ENCODE measurements at regions not wholly inside any gene's neighbourhood (a gene's known extent, or its start where the extent isn't known, plus 50 kb on each side); places are given as distances from the start of the nearest gene placed in this dataset.

- TF ChIP-seq CTCF (IDR thresholded peaks at IDR 0.05; ENCODE audit: poor library complexity, severe bottlenecking), result no peak
- no peak for TF ChIP-seq POLR2AphosphoS5 (IDR thresholded peaks at IDR 0.05)
- TF ChIP-seq RAD21 (conservative IDR thresholded peaks at IDR 0.05), result no peak
- no peak for TF ChIP-seq EZH2 (IDR thresholded peaks at IDR 0.05; ENCODE audit: borderline replicate concordance, insufficient read depth, low read length, poor library complexity, severe bottlenecking)
- TF ChIP-seq TAF1 (IDR thresholded peaks at IDR 0.05; ENCODE audit: low read depth), result no peak
- no peak for TF ChIP-seq REST (IDR thresholded peaks at IDR 0.05; ENCODE audit: borderline replicate concordance)
- TF ChIP-seq EP300 (conservative IDR thresholded peaks at IDR 0.05; ENCODE audit: poor library complexity, severe bottlenecking), result no peak
These were observed 1027.3 kb upstream of the CITED2 start for GRCh38 chr6:140401761-140402160.

All from neural cell (in vitro differentiated cells).